ENCODE measurements at regions not wholly inside any gene's neighbourhood (a gene's known extent, or its start where the extent isn't known, plus 50 kb on each side); places are given as distances from the start of the nearest gene placed in this dataset.
A peak's percentile ranks its signal among the peaks of the same experiment; 100 is the strongest.
"Not testable (repeated sequence)": the region's sequence is repeated elsewhere in the genome, so short reads cannot be mapped to it uniquely, and the experiment has no call there.

- no peak for ATAC-seq
- Mint-ChIP-seq H3K9me3 (peaks cover 5% of the 10 kb centered on the region), H3K27ac (no peak overlapping the region), H3K4me1 (no peaks in the 10 kb centered on the region), H3K36me3 (no peaks in the 10 kb centered on the region), H3K4me3 (no peak overlapping the region), H3K27me3 (peaks cover 46% of the 10 kb centered on the region)
Measured at GRCh38 chr7:112692333-112692732, 97.9 kb downstream of the TMEM168 start.

GRCh38 chr7:112697211-112697610 is 93.0 kb downstream of the TMEM168 start:
- not testable (repeated sequence) for H3K4me1 Mint-ChIP-seq, H3K36me3 Mint-ChIP-seq, H3K4me3 Mint-ChIP-seq, H3K9me3 Mint-ChIP-seq, H3K27ac Mint-ChIP-seq, ATAC-seq
- H3K27me3 Mint-ChIP-seq = peaks cover 73% of the 10 kb centered on the region

DNA sequence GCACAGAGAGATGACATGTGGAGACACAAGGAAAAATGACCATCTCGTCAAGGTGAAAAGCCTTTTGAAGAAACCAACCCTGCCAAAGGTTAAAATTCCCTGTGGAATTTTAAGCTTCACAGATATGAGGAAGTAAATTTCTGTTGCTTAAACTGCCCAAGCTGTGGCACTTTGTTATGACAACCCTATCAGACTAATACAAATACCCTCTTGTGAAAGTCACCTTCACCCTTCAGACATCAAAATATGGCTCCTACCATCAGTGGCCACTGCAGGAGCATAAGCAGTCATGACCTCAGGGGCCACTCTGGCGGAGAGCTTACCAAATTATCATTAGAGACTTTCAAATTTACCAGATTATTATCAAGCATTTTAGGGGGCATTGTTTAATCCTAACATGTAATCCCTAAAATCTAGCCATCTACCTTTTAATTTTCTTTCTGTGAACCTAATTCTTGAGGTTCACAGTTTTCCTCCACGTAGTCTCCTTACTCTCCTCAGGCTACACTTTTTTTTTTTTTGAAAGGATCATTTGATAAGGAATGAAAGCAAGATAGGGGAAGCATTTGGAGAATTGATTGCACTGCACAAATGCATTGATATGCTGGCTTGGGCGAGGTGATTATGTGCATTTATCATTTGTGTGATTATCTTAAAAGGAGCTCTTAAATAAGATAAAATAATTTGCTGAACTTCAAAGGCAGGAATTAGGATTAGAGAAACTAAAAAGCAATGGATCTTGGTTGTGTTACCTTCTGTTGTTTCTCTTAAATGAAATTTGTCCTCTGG is 90.3 kb downstream of the TMEM168 start:
- no peak overlapping the region for H3K27ac Mint-ChIP-seq
- peaks cover 3% of the 10 kb centered on the region for H3K9me3 Mint-ChIP-seq
- ATAC-seq = no peak
- H3K27me3 Mint-ChIP-seq = peaks cover 59% of the 10 kb centered on the region
- no peak overlapping the region for H3K4me3 Mint-ChIP-seq
- H3K4me1 Mint-ChIP-seq = no peaks in the 10 kb centered on the region
- no peaks in the 10 kb centered on the region for H3K36me3 Mint-ChIP-seq

GRCh38 chr7:112701456-112701855 is 88.7 kb downstream of the TMEM168 start:
- no peak overlapping the region for H3K27ac Mint-ChIP-seq
- ATAC-seq = no peak
- H3K4me1 Mint-ChIP-seq = no peaks in the 10 kb centered on the region
- H3K4me3 Mint-ChIP-seq = no peak overlapping the region
- peaks cover 48% of the 10 kb centered on the region for H3K27me3 Mint-ChIP-seq
- H3K36me3 Mint-ChIP-seq = no peaks in the 10 kb centered on the region
- peaks cover 2% of the 10 kb centered on the region for H3K9me3 Mint-ChIP-seq

DNA sequence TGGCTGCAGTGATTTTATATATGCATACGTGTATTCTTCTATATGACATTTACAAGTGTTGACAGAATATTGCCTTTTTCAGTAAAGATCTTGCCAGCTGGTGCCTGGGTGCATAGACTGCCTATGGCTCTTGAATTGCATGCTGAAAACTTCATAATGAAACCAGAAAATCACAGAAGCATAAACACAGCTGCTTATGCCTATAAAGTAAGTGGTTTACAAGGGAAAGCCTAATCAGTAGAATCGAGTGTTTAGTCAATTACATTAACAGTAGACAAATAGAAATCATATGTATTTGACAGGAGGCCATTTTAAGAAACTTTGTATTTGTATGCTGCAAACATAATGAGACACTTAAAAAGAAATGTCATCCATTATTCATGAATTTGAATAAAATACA is 82.5 kb downstream of the TMEM168 start:
- H3K4me3 Mint-ChIP-seq = no peak overlapping the region
- peaks cover 10% of the 10 kb centered on the region for H3K4me1 Mint-ChIP-seq
- no peaks in the 10 kb centered on the region for H3K36me3 Mint-ChIP-seq
- peaks cover 9% of the 10 kb centered on the region for H3K27me3 Mint-ChIP-seq
- peak; percentile 49 for ATAC-seq
- no peak overlapping the region for H3K27ac Mint-ChIP-seq
- no peaks in the 10 kb centered on the region for H3K9me3 Mint-ChIP-seq

- peaks cover 10% of the 10 kb centered on the region for H3K4me1 Mint-ChIP-seq
- H3K27me3 Mint-ChIP-seq = peaks cover 3% of the 10 kb centered on the region
- no peak overlapping the region for H3K27ac Mint-ChIP-seq
- H3K9me3 Mint-ChIP-seq = no peaks in the 10 kb centered on the region
- H3K4me3 Mint-ChIP-seq = no peak overlapping the region
- no peak for ATAC-seq
- H3K36me3 Mint-ChIP-seq = no peaks in the 10 kb centered on the region
Measured at GRCh38 chr7:112708236-112708635, 82.0 kb downstream of the TMEM168 start.

Measured in stimulated activated memory B cell treated with anti-CD40 and anti-IgM and Interleukin-4, amounts not matched to agents 10 μg/mL and 1 μg/mL and 100 μg/mL, for 72 hours (primary cell).